H1 (cell line): ENCODE measurements at regions not wholly inside any gene's neighbourhood (a gene's known extent, or its start where the extent isn't known, plus 50 kb on each side); places are given as distances from the start of the nearest gene placed in this dataset.

Source experiments
- CTCF ChIA-PET: fragments of 300-600 bp; sonication (Branson Sonifier 250); formaldehyde crosslinking; loops from one replicate; lab custom pipeline; 2021; ENCODE audit not compliant: partially characterized antibody; lab: Charles Lee
- POLR2A ChIA-PET: fragments of 300-600 bp; sonication (Branson Sonifier 250); formaldehyde crosslinking; loops from one replicate; lab custom pipeline; 2021; ENCODE audit warnings: inconsistent platforms; ENCODE audit not compliant: partially characterized antibody; lab: Charles Lee
- DNase-seq, 2 experiments: peaks; one replicate each; pipeline versions ENCODE4 v3.0.0 to v3.0.0-alpha.2; 2010 to 2022; ENCODE audit warnings: low spot score in 2 of 2, low read depth in 1 of 2, mixed read lengths in 1 of 2
- FAIRE-seq: peaks from 2 replicates; lab custom pipeline; 2011; peaks lifted over from hg19 to GRCh38; lab: Jason Lieb, UNC
- H2AFZ ChIP-seq: 2 replicates; pipeline ENCODE4 v1.8.1; 2012; ENCODE audit warnings: low read length, inconsistent platforms
- H2AK5ac ChIP-seq: 2 replicates; pipeline ENCODE4 v1.6.1; 2013; ENCODE audit warnings: low read depth, low read length
- H2BK120ac ChIP-seq: replicated peaks from 2 replicates; pipeline ENCODE3; 2013; ENCODE audit warnings: low read depth, low read length, inconsistent platforms
- H2BK12ac ChIP-seq: 2 replicates; pipeline ENCODE4 v1.6.1; 2013; ENCODE audit warnings: low read depth, low read length
- H2BK15ac ChIP-seq: 2 replicates; pipeline ENCODE4 v1.6.1; 2013; ENCODE audit warnings: low read length
- H2BK20ac ChIP-seq: 2 replicates; pipeline ENCODE4 v1.6.1; 2013; ENCODE audit warnings: low read length
- H2BK5ac ChIP-seq: 2 replicates; pipeline ENCODE4 v1.6.1; 2013; ENCODE audit warnings: low read depth, low read length
- H3K14ac ChIP-seq: 2 replicates; pipeline ENCODE4 v1.6.1; 2013; ENCODE audit warnings: inconsistent platforms; ENCODE audit not compliant: insufficient read length
- H3K18ac ChIP-seq: 2 replicates; pipeline ENCODE4 v1.6.1; 2013; ENCODE audit warnings: low read length; ENCODE audit errors: extremely low read depth
- H3K23ac ChIP-seq: 2 replicates; pipeline ENCODE4 v1.6.1; 2013; ENCODE audit warnings: inconsistent platforms; ENCODE audit not compliant: insufficient read length
- H3K23me2 ChIP-seq: 2 replicates; pipeline ENCODE4 v1.6.1; 2013; ENCODE audit warnings: low read depth, low read length
- H3K27ac ChIP-seq: 2 replicates; pipeline ENCODE4 v1.6.1; 2011; ENCODE audit warnings: low read depth, low read length, inconsistent platforms
- H3K27me3 ChIP-seq, 4 experiments: replicated peaks in 1 of 4; 1 replicate in 1 of 4; 2 replicates in 3 of 4; pipeline versions ENCODE4 v1.6.1 to v1.8.1; 2011 to 2013; ENCODE audit warnings: low read length in 3 of 4, mild to moderate bottlenecking in 3 of 4, inconsistent platforms in 2 of 4, mixed read lengths in 2 of 4, moderate library complexity in 1 of 4; ENCODE audit not compliant: control insufficient read depth in 3 of 4, insufficient read depth in 3 of 4; ENCODE audit errors: extremely low read depth in 1 of 4
- H3K36me3 ChIP-seq, 4 experiments: 2 replicates each; pipeline versions ENCODE4 v1.6.1 to v1.8.1; 2011 to 2013; ENCODE audit warnings: mild to moderate bottlenecking in 4 of 4, low read length in 3 of 4, moderate library complexity in 2 of 4, control low read depth in 1 of 4, inconsistent platforms in 1 of 4; ENCODE audit not compliant: insufficient read depth in 4 of 4, control insufficient read depth in 2 of 4
- H3K4ac ChIP-seq: replicated peaks from 2 replicates; pipeline ENCODE3; 2013; ENCODE audit warnings: low read length, low read depth, mixed read lengths, inconsistent platforms; ENCODE audit not compliant: insufficient read length
- H3K4me1 ChIP-seq, 4 experiments: replicated peaks in 1 of 4; 1 replicate in 1 of 4; 2 replicates in 3 of 4; pipeline versions ENCODE4 v1.6.1 to v1.8.1; 2011 to 2013; ENCODE audit warnings: low read length in 3 of 4, inconsistent platforms in 2 of 4, mixed read lengths in 1 of 4; ENCODE audit not compliant: insufficient read depth in 4 of 4, control insufficient read depth in 3 of 4
- H3K4me2 ChIP-seq, 2 experiments: 2 replicates each; pipeline versions ENCODE4 v1.6.1 to v1.8.1; 2011 to 2013; ENCODE audit warnings: low read depth in 2 of 2, low read length in 2 of 2, control low read depth in 1 of 2, inconsistent platforms in 1 of 2, mild to moderate bottlenecking in 1 of 2; ENCODE audit not compliant: insufficient read depth in 1 of 2
- H3K4me3 ChIP-seq, 4 experiments: fragments of 200-600, 300-600 bp in 1 of 4; sonication (generic), shearing (Covaris generic), sonication (Bioruptor Twin) in 1 of 4; 2 replicates each; pipeline versions ENCODE4 v1.5.1 to v1.8.1; 2011 to 2016; ENCODE audit warnings: low read length in 4 of 4, low read depth in 3 of 4, control low read depth in 2 of 4, inconsistent platforms in 2 of 4, mild to moderate bottlenecking in 2 of 4, mixed read lengths in 1 of 4, moderate library complexity in 1 of 4; ENCODE audit not compliant: insufficient read depth in 2 of 4; ENCODE audit errors: extremely low read depth in 1 of 4
- H3K56ac ChIP-seq: replicated peaks from 2 replicates; pipeline ENCODE3; 2013; ENCODE audit warnings: low read depth, mild to moderate bottlenecking, mixed read lengths, low read length, inconsistent platforms; ENCODE audit not compliant: insufficient read length
- H3K79me1 ChIP-seq: 2 replicates; pipeline ENCODE4 v1.6.1; 2013; ENCODE audit warnings: low read depth, low read length, control low read depth
- H3K79me2 ChIP-seq, 2 experiments: 2 replicates each; pipeline versions ENCODE4 v1.6.1 to v1.8.1; 2012 to 2013; ENCODE audit warnings: low read length in 2 of 2, mild to moderate bottlenecking in 2 of 2, inconsistent platforms in 1 of 2; ENCODE audit not compliant: insufficient read depth in 2 of 2, control insufficient read depth in 1 of 2
- H3K9ac ChIP-seq, 4 experiments: replicated peaks in 1 of 4; 1 replicate in 1 of 4; 2 replicates in 3 of 4; pipeline versions ENCODE4 v1.6.1 to v1.8.1; 2011 to 2013; ENCODE audit warnings: low read depth in 3 of 4, low read length in 3 of 4, control low read depth in 2 of 4, mild to moderate bottlenecking in 2 of 4, moderate library complexity in 2 of 4, inconsistent platforms in 1 of 4; ENCODE audit errors: extremely low read depth in 1 of 4
- H3K9me3 ChIP-seq, 2 experiments: 2 replicates each; pipeline versions ENCODE4 v1.6.1 to v1.8.1; 2012 to 2013; ENCODE audit warnings: mild to moderate bottlenecking in 2 of 2, moderate library complexity in 2 of 2, control low read depth in 1 of 2, inconsistent platforms in 1 of 2, low read depth in 1 of 2, low read length in 1 of 2, mixed read lengths in 1 of 2; ENCODE audit not compliant: insufficient read depth in 2 of 2
- H4K20me1 ChIP-seq, 2 experiments: replicated peaks in 1 of 2; 2 replicates each; pipeline versions ENCODE3 to v1.8.1; 2011 to 2013; ENCODE audit warnings: inconsistent platforms in 2 of 2, low read length in 2 of 2, mild to moderate bottlenecking in 1 of 2; ENCODE audit not compliant: insufficient read depth in 2 of 2, control insufficient read depth in 1 of 2
- H4K5ac ChIP-seq: 2 replicates; pipeline ENCODE4 v1.6.1; 2013; ENCODE audit warnings: low read length, low read depth, mixed read lengths, inconsistent platforms; ENCODE audit not compliant: insufficient read length
- H4K8ac ChIP-seq: 2 replicates; pipeline ENCODE4 v1.8.0; 2013; ENCODE audit warnings: mild to moderate bottlenecking, moderate library complexity, low read length, inconsistent platforms; ENCODE audit not compliant: insufficient read depth; ENCODE audit errors: extremely low read depth
- H4K91ac ChIP-seq: replicated peaks from 2 replicates; pipeline ENCODE3; 2013; ENCODE audit warnings: low read length, mixed read lengths, inconsistent platforms; ENCODE audit not compliant: insufficient read length
- CHD2 ChIP-seq: IDR thresholded peaks from 2 replicates; pipeline ENCODE4 v1.6.1; 2012; ENCODE audit warnings: low read length, improper control_type of control experiment
- KDM4A ChIP-seq: IDR thresholded peaks from one replicate; pipeline ENCODE4 v1.7.1; 2012; ENCODE audit warnings: low read depth, mild to moderate bottlenecking, moderate library complexity, low read length, inconsistent platforms; ENCODE audit not compliant: severe bottlenecking
- MAFK ChIP-seq: IDR thresholded peaks from 2 replicates; pipeline ENCODE4 v1.6.1; 2012; ENCODE audit warnings: low read depth, mild to moderate bottlenecking, improper control_type of control experiment, low read length
- WGBS, 2 experiments: shearing (Covaris generic) in 1 of 2; methylation state at CpG; one replicate each; pipeline versions ENCODE4 v1.1.6 to v1.1.7; 2013 to 2015; ENCODE audit warnings: low lambda C conversion rate in 2 of 2, mixed read lengths in 2 of 2, inconsistent platforms in 1 of 2, low coverage in 1 of 2, missing lambda C conversion rate in 1 of 2; ENCODE audit not compliant: insufficient replicate concordance in 2 of 2, insufficient coverage in 1 of 2, insufficient read length in 1 of 2; ENCODE audit errors: extremely low coverage in 1 of 2, missing lambda C conversion rate in 1 of 2; 5-methylcytosine and 5-hydroxymethylcytosine counted together

DNA sequence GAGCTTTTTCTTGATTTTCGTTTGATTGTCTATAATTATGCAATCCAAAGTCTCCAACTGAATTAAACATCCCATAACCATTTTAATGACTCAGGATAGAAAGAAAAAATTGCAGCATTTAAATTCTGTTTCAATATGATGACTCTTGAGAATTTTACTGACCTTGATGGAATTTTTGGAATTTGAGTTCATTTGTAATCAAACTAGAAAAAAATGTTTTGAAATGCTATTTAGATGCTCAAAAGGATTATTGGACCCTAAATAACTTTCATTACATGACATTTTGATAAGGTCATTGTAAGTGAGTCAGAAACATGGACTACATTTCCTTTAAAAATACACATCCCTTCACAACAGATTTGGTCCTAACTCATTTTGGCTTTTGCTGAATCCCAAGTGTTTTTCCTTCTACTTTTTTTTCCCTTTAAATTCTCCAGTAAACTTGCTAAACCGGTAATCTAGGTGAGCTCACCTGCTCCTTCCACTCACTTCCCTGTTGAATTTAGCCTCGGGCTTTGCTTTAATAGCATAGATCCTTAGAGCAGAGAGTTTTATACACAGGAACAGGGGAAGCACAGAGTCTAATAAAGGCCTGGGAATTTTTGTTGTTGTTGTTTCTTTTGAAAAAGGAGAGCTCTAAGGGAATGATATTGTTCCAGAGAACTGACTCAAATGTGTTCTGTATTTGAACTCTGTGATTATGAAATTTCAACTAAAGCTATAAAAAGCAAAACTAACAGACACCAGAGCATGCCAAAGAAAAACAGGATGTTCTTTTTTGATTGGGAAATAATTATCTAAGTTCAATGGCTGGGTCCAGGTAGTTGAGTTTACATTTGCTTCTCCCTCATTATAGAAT, 1088.2 kb upstream of the CITED2 start:
- no peak overlapping the region for H3K23ac ChIP-seq
- no peak overlapping the region for H3K56ac ChIP-seq
- no peak overlapping the region for H2BK120ac ChIP-seq
- H4K20me1 ChIP-seq: no peaks in the 10 kb centered on the region
- no peak overlapping the region for H4K91ac ChIP-seq
- no peaks in the 10 kb centered on the region; a peak in 1 of 8 replicates for H3K36me3 ChIP-seq
- H2BK12ac ChIP-seq: no peak overlapping the region
- H4K8ac ChIP-seq: no peak overlapping the region
- no peak overlapping the region for H3K4me3 ChIP-seq
- no peak overlapping the region for H2AFZ ChIP-seq
- H2BK20ac ChIP-seq: no peak overlapping the region
- CTCF ChIA-PET: no interaction called here
- no peak overlapping the region for H3K14ac ChIP-seq
- 78% methylated on average over 3 of the region's 3 CpGs; no CpG with 5 or more reads in 1 of the 2 experiments for WGBS, 2 experiments
- H3K4me1 ChIP-seq: no peaks in the 10 kb centered on the region; a peak in 1 of 7 replicates
- FAIRE-seq: no peak
- no peak overlapping the region for H3K4ac ChIP-seq
- no peak overlapping the region for H3K27ac ChIP-seq
- peaks cover 0 to 7% of the 10 kb centered on the region in 2 experiments; a peak in 1 of 4 replicates for H3K9me3 ChIP-seq
- H3K9ac ChIP-seq: no peak overlapping the region
- no peaks in the 10 kb centered on the region for H3K79me2 ChIP-seq
- DNase-seq: no peak
- H3K27me3 ChIP-seq: no peaks in the 10 kb centered on the region
- POLR2A ChIA-PET: no interaction called here
- no peak overlapping the region for H2BK15ac ChIP-seq
- no peaks in the 10 kb centered on the region for H3K23me2 ChIP-seq
- no peaks in the 10 kb centered on the region for H3K79me1 ChIP-seq
- no peak overlapping the region for H3K4me2 ChIP-seq
- TF ChIP-seq CHD2 (no peak), MAFK (no peak), KDM4A (no peak)
- no peak overlapping the region for H2BK5ac ChIP-seq
- no peak overlapping the region for H2AK5ac ChIP-seq
- H4K5ac ChIP-seq: no peak overlapping the region
- H3K18ac ChIP-seq: no peak overlapping the region; the same call in 1 of the 2 replicates
